ENCODE measurements at regions not wholly inside any gene's neighbourhood (a gene's known extent, or its start where the extent isn't known, plus 50 kb on each side); places are given as distances from the start of the nearest gene placed in this dataset.

- TF ChIP-seq POLR2A (IDR thresholded peaks at IDR 0.05) (no peak), CTCF (IDR thresholded peaks at IDR 0.05) (no peak)
These were observed 81.6 kb downstream of the NREP start for GRCh38 chr5:111675201-111675934.
